PC-3 (cell line): ENCODE measurements at regions not wholly inside any gene's neighbourhood (a gene's known extent, or its start where the extent isn't known, plus 50 kb on each side); places are given as distances from the start of the nearest gene placed in this dataset.
"Not testable (repeated sequence)": the region's sequence is repeated elsewhere in the genome, so short reads cannot be mapped to it uniquely, and the experiment has no call there.

Source experiments
- ATAC-seq: fragments of 200-7000 bp; cut with Tn5 transposase; 2 replicates; pipeline ENCODE4 v1.9.1; 2020; ENCODE audit warnings: mild to moderate bottlenecking, moderate library complexity
- BruUV-seq: library from RNA; stranded (reverse); fragments of 400-500 nt; replicated peaks from 2 replicates; lab custom pipeline; 2021; lab: Mats Ljungman, UMichigan
- CTCF ChIA-PET: fragments of 300-600 bp; sonication (Branson Sonifier 250); formaldehyde crosslinking; loops from one replicate; lab custom pipeline; 2022; ENCODE audit warnings: antibody characterized with exemption; lab: Charles Lee
- POLR2A ChIA-PET: fragments of 300-600 bp; sonication (Branson Sonifier 250); formaldehyde crosslinking; loops from one replicate; lab custom pipeline; 2022; ENCODE audit warnings: antibody characterized with exemption; ENCODE audit not compliant: unreplicated experiment; lab: Charles Lee
- DNase-seq: peaks from one replicate; pipeline ENCODE4 v3.0.0-alpha.2; 2015
- H2AFZ ChIP-seq: fragments of 300-600 bp; sonication (generic); 2 replicates; pipeline ENCODE4 v1.6.0; 2016; ENCODE audit warnings: antibody characterized with exemption, low read length
- H3F3A ChIP-seq: fragments of 300-600 bp; sonication (generic); one replicate; pipeline ENCODE4 v1.6.0; 2017; ENCODE audit warnings: antibody characterized with exemption, low read length, control low read depth, mild to moderate bottlenecking; ENCODE audit not compliant: unreplicated experiment
- H3K27ac ChIP-seq: fragments of 300-600 bp; sonication (generic); 2 replicates; pipeline ENCODE4 v1.5.1; 2016; ENCODE audit warnings: mild to moderate bottlenecking, low read length
- H3K27me3 ChIP-seq: fragments of 300-600 bp; sonication (generic); 2 replicates; pipeline ENCODE4 v1.6.1; 2016; ENCODE audit warnings: low read length, mixed read lengths
- H3K36me3 ChIP-seq: fragments of 300-600 bp; sonication (generic); 2 replicates; pipeline ENCODE4 v1.6.1; 2016; ENCODE audit warnings: low read depth, mixed run types, low read length, mixed read lengths
- H3K4me1 ChIP-seq: fragments of 300-600 bp; sonication (generic); 2 replicates; pipeline ENCODE4 v1.5.1; 2016; ENCODE audit warnings: low read length; ENCODE audit not compliant: insufficient read depth
- H3K4me2 ChIP-seq: fragments of 300-600 bp; sonication (generic); 2 replicates; pipeline ENCODE4 v1.6.0; 2016; ENCODE audit warnings: low read length
- H3K4me3 ChIP-seq: fragments of 300-600 bp; sonication (generic); 2 replicates; pipeline ENCODE4 v1.5.1; 2016; ENCODE audit warnings: mild to moderate bottlenecking, low read length, mixed read lengths
- H3K79me2 ChIP-seq: fragments of 300-600 bp; sonication (generic); 2 replicates; pipeline ENCODE4 v1.6.1; 2017; ENCODE audit warnings: low read length, mixed read lengths
- H3K9ac ChIP-seq: fragments of 300-600 bp; sonication (generic); 2 replicates; pipeline ENCODE4 v1.6.0; 2016; ENCODE audit warnings: mild to moderate bottlenecking, low read length
- H3K9me2 ChIP-seq: fragments of 300-600 bp; sonication (generic); replicated peaks from 2 replicates; pipeline ENCODE4 v1.6.1; 2016; ENCODE audit warnings: mixed run types, low read length, mixed read lengths
- H3K9me3 ChIP-seq: fragments of 300-600 bp; sonication (generic); 2 replicates; pipeline ENCODE4 v1.6.1; 2016; ENCODE audit warnings: low read length, mixed read lengths
- H4K20me1 ChIP-seq: fragments of 300-600 bp; sonication (generic); 2 replicates; pipeline ENCODE4 v1.6.1; 2016; ENCODE audit warnings: low read length, mixed read lengths
- EZH2 ChIP-seq: fragments of 300-600 bp; sonication (generic); IDR thresholded peaks from one replicate; pipeline ENCODE4 v1.6.1; 2017; ENCODE audit warnings: antibody characterized with exemption, mild to moderate bottlenecking, low read length; ENCODE audit not compliant: unreplicated experiment
- EZH2phosphoT487 ChIP-seq: fragments of 300-600 bp; sonication (generic); IDR thresholded peaks from 2 replicates; pipeline ENCODE4 v1.6.1; 2018; ENCODE audit warnings: mild to moderate bottlenecking, antibody characterized with exemption, low read length, borderline replicate concordance
- intact Hi-C: fragments of 100-400 bp; cut with micrococcal nuclease; formaldehyde crosslinking; loops from 2 replicates; pipeline ENCODE4 v1.9.0; 2023
- TF ChIP-seq, protein P1 (sequence below): fragments of 300-600 bp; sonication (generic); conservative IDR thresholded peaks from 2 replicates; pipeline ENCODE4 v1.5.1; 2017; ENCODE audit warnings: antibody characterized with exemption, low read depth, mild to moderate bottlenecking, low read length

DNA sequence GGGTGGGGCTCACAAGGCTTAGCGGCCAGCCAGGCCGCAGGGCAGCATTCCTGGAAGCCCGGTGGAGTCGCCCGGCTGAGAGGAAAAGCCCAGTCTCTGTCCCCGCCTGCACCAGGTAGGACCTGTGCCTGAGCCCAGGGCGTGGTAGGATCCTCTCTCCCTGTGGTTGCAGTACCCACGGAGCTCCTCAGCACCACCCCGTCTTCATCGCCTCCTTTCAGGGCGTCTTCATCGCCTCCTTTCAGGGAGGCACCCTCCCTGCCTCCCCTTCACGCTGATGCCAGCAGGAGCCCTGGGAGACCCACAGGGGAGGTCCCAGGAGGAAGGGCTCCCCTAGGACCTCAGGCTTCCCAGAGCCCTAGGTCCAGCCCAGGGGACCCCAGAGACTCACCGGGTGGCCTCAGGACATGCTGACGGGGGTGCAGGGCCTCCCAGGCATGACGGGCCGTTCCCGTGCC is 53.3 kb upstream of the NOTCH1 start:
- Histone ChIP-seq H3K27me3 (no peaks in the 10 kb centered on the region), H3K36me3 (no peaks in the 10 kb centered on the region), H3K4me3 (no peak overlapping the region), H3K9me3 (no peaks in the 10 kb centered on the region), H3K4me2 (no peak overlapping the region), H2AFZ (no peak overlapping the region), H3K9me2 (no peaks in the 10 kb centered on the region), H3F3A (no peaks in the 10 kb centered on the region), H3K27ac (no peak overlapping the region), H3K9ac (no peak overlapping the region), H3K79me2 (no peaks in the 10 kb centered on the region), H3K4me1 (no peaks in the 10 kb centered on the region), H4K20me1 (no peaks in the 10 kb centered on the region)
- BruUV-seq: no TSS peak
- DNase-seq: no peak
- intact Hi-C loops: no loop called here
- TF ChIP-seq EZH2phosphoT487 (no peak), EZH2 (no peak)
- TF ChIP-seq, protein P1, sequence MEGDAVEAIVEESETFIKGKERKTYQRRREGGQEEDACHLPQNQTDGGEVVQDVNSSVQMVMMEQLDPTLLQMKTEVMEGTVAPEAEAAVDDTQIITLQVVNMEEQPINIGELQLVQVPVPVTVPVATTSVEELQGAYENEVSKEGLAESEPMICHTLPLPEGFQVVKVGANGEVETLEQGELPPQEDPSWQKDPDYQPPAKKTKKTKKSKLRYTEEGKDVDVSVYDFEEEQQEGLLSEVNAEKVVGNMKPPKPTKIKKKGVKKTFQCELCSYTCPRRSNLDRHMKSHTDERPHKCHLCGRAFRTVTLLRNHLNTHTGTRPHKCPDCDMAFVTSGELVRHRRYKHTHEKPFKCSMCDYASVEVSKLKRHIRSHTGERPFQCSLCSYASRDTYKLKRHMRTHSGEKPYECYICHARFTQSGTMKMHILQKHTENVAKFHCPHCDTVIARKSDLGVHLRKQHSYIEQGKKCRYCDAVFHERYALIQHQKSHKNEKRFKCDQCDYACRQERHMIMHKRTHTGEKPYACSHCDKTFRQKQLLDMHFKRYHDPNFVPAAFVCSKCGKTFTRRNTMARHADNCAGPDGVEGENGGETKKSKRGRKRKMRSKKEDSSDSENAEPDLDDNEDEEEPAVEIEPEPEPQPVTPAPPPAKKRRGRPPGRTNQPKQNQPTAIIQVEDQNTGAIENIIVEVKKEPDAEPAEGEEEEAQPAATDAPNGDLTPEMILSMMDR: no peak
- ChIA-PET CTCF (no interaction called here), POLR2A (no interaction called here)
- no peak for ATAC-seq

DNA sequence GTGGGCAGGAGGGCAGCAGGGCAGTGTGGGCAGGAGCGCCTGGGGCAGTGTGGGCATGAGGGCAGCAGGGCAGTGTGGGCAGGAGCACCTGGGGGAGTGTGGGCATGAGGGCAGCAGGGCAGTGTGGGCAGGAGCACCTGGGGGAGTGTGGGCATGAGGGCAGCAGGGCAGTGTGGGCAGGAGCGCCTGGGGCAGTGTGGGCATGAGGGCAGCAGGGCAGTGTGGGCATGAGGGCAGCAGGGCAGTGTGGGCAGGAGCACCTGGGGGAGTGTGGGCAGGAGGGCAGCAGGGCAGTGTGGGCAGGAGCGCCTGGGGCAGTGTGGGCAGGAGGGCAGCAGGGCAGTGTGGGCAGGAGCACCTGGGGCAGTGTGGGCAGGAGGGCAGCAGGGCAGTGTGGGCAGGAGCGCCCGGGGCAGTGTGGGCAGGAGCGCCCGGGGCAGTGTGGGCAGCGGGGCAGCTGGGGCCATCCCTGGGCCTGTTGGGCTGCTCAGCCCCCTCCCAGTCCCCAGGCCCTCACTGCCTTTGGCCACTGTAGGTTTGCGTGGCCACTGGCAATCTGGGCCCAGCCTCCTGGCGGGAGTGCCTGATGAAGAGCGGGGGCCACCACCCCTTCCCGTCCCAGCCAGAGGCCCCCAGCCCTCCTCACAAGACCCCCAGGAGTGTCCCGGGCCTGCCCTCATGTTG is 52.7 kb upstream of the NOTCH1 start:
- POLR2A ChIA-PET: not testable (repeated sequence)

DNA sequence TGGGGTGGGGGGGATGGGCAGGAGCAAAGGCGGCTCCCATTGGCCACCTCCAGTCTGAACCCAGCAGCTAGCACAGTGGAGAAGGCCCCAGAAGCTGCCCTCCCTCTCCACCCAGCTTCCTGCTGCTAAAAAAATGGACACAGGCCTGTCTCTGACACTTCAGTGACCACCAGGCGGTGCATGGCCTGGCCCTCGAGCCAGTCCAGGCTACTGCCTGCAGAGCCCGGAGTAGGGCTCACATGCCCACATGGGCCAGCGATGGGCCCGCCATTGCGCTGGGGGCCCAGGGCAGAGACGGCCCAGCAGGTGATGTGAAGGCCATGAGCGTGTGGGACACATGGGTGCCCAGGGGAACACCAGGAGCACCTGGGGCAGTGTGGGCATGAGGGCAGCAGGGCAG is 52.1 kb upstream of the NOTCH1 start:
- ChIA-PET CTCF (no interaction called here), POLR2A (no interaction called here)
- Histone ChIP-seq H3K36me3 (no peaks in the 10 kb centered on the region), H3K27me3 (no peaks in the 10 kb centered on the region), H3K9ac (no peak overlapping the region), H3K27ac (no peak overlapping the region), H3F3A (no peaks in the 10 kb centered on the region), H2AFZ (no peak overlapping the region), H3K9me2 (no peaks in the 10 kb centered on the region), H3K4me2 (no peak overlapping the region), H3K79me2 (no peaks in the 10 kb centered on the region), H3K4me3 (no peak overlapping the region), H3K4me1 (no peaks in the 10 kb centered on the region), H4K20me1 (no peaks in the 10 kb centered on the region), H3K9me3 (no peaks in the 10 kb centered on the region)
- ATAC-seq (no peak), DNase-seq (no peak)
- intact Hi-C loops: no loop called here
- no peak for TF ChIP-seq EZH2
- TF ChIP-seq, protein P1: no peak
- no peak for TF ChIP-seq EZH2phosphoT487
- BruUV-seq: no TSS peak

More for the DNA sequence above, 52.7 kb upstream of the NOTCH1 start:
- intact Hi-C loops, ATAC-seq, H3K9me2 ChIP-seq, H3F3A ChIP-seq, H3K4me3 ChIP-seq, H3K4me1 ChIP-seq, H2AFZ ChIP-seq, H3K79me2 ChIP-seq, H3K4me2 ChIP-seq, H3K9ac ChIP-seq, H3K9me3 ChIP-seq, H3K27ac ChIP-seq, H3K27me3 ChIP-seq, CTCF ChIA-PET, BruUV-seq, DNase-seq, H3K36me3 ChIP-seq, H4K20me1 ChIP-seq: not testable (repeated sequence)
